Raji (cell line): ENCODE measurements at regions not wholly inside any gene's neighbourhood (a gene's known extent, or its start where the extent isn't known, plus 50 kb on each side); places are given as distances from the start of the nearest gene placed in this dataset.

Experiments
- POLR2A ChIP-seq: IDR thresholded peaks from 2 replicates; pipeline ENCODE4 v1.6.1; 2011; ENCODE audit warnings: low read depth, low read length, control low read depth; ENCODE audit not compliant: insufficient read depth

- TF ChIP-seq POLR2A = no peak
Measured at GRCh38 chr3:31132132-31132769, 237.8 kb upstream of the GADL1 start.

DNA sequence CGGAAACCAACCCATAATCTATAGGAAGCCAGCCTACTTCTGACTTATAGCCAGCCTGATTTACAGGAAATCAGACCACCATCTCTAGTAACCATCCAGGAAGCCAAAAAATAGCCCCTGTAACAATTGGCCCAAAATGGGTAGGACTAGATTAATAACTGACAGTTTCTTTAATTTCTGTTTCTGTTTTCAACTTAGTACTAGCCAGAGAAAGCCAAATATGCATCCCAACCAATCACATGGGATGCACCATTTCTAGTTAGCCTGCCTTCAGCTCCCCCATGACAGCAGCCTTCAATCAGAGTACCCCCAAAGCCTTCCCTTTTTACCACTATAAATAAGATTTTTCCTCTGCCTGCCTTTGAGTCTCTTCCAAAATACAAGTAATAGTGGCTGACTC, 239.1 kb upstream of the GADL1 start:
- TF ChIP-seq POLR2A = no peak

GRCh38 chr3:31135546-31135945, 241.1 kb upstream of the GADL1 start:
- no peak for TF ChIP-seq POLR2A

- TF ChIP-seq POLR2A = no peak
Measured at GRCh38 chr3:31137718-31138465, 243.4 kb upstream of the GADL1 start.

GRCh38 chr3:31140470-31140869, 246.0 kb upstream of the GADL1 start:
- no peak for TF ChIP-seq POLR2A

DNA sequence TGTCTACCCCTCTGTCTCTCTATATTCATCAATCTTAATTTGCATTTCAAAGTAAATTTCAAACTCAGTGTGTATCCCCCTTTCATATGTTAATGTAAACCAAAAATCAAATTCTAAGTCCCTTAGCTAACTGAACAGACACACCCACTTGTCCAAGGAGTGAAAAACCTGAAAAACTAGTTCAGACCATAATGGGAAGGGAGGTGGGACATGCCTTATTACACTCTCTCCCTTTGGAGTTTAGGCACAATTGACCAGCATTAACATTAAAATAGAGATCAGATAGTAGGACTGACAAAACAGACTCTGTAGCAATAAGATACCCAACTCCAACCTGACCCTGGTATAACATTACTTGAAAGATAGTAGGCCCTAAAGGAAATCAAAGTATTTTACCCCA, 247.7 kb upstream of the GADL1 start:
- no peak for TF ChIP-seq POLR2A

DNA sequence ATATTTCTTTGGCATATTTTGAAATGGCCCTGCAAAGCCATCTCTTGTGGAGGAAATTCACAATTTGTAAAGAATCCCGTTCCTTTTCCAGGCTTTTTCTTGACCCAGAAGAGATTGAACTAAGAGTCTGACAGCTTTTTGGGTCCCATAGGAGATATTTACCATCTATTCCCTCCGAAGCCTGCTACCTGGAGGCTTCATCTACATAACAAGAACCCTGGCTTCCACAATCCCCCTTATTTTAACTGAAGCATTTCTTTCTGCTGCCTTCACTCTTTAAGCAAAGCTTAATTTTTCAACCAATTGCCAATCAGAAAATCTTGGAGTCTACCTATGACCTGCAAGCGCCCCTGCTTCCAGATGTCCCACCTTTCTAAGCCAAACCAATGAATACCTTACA, 248.1 kb upstream of the GADL1 start:
- TF ChIP-seq POLR2A = no peak

DNA sequence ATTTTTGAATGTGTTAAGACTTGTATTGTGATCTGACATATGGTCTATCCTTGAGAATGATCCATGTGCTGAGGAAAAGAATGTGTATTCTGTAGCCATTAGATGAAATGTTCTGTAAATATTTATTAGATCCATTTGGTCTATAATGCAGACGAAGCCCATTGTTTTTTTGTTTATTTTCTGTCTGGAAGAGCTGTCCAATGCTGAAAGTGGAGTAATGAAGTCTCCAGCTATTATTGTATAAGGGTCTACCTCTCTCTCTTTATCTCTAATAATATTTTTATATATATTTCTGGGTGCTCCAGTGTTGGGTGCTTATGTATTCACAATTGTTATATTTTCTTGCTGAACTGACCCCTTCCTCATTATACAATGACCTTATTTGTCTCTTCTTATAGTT, 250.6 kb upstream of the GADL1 start:
- no peak for TF ChIP-seq POLR2A

DNA sequence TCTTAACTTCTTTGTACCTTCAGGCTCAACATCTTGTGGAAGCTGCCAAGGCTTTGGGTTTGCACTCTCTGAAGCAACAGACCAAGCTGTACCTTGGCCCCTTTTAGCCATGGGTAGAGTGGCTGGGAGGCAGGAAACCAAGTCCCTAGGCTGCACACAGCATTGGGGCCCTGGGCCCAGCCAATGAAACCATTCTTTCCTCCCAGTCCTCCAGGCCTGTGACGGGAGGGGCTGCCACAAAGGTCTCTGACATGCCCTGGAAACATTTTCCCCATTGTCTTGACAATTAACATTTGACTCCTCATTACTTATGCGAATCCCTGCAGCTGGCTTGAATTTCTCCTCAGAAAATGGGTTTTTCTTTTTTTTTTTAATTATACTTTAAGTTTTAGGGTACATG, 253.1 kb upstream of the GADL1 start:
- no peak for TF ChIP-seq POLR2A

- no peak for TF ChIP-seq POLR2A
Measured at GRCh38 chr3:31157047-31157694, 262.7 kb upstream of the GADL1 start.

- TF ChIP-seq POLR2A = no peak
Measured at GRCh38 chr3:31157893-31158620, 263.6 kb upstream of the GADL1 start.

DNA sequence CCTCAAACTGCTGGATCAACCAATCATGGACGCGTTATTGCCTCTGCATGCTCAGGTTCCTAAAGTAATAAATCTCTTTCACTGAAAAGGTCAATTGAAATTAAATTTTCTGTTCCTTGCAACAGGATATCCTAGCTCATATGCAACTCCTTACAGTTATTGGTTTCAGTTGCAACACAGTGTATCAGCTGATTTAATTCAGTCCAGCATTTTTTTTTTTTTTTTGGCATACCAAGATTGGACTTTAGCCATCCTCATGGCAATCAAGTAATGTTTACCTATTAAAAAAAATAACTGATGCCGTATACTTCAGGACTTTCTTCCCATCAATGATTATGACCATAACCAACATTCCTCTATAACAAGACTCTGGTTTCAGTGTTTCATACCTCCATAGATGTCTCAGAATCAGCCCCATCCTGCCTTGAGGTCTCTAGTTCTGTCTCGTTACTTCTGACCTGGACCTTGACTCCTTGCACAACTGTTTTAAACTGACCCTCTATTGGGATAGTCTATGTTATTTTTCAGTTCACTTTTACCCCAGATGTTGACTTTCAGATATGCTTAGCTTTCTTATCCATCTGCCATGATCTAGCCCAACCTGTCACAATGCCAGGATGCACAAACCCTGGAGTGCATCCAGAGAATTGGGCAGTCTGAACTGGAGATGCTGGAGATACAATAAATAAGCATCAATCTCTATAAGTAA, 265.0 kb upstream of the GADL1 start:
- no peak for TF ChIP-seq POLR2A

DNA sequence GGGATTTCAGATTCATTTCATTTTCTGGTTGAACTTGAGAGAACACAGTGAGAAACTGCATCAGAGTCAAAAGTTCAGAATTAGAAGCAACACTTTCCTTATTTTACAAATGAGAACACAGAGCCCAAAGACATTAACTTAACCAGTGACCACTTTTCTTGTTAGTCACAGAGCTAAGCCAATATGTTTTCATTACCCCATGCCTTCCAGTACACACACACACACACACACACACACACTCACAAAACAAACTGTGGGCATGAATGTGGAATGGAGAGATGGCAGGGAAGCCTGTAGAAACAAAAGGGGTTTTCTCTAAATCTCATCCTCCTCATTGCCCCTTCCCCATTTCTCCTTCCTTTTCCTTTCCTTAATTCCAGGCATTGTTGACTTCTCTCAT, 267.4 kb upstream of the GADL1 start:
- TF ChIP-seq POLR2A = no peak

DNA sequence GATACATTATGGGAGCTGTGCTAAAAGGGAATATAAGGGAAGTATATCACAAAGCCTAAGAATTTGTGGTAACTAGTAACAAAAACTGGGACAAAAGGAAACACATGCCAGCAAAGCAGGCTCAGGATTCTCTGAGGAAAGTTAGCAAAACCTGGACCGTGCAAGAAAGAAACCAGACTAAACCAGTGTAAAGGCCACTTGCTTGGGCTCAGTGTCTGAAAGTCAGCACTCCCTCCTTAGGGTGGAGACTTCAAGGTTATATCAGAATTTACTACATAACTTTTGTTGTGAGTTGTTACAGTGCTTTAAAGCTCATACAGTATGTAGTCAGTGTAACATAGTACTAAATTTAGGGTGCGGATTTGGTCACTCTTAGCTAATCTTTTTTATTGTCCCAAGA, 269.9 kb upstream of the GADL1 start:
- no peak for TF ChIP-seq POLR2A

DNA sequence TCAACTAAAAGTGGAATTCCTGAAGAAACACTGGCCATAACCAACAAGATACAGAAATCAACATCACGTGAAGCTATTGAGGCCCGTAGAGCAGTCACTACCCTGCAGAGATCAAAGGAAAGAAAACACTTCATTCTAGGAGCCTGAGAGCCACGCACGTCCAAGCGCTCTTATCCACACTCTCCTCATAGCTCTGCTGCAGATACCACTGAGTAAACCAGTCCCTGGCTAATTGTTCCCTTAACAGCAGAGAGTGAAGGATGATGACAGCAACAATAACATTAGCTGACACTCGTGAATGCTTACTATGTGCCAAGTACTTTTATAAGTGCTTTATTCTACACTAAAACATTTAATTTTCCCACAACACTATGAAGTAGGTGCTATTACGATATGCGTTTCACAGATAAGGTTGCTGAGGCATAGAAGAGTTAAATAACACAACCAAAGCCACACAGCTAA, 271.0 kb upstream of the GADL1 start:
- TF ChIP-seq POLR2A = no peak
